ENCODE measurements at regions not wholly inside any gene's neighbourhood (a gene's known extent, or its start where the extent isn't known, plus 50 kb on each side); places are given as distances from the start of the nearest gene placed in this dataset.

DNA sequence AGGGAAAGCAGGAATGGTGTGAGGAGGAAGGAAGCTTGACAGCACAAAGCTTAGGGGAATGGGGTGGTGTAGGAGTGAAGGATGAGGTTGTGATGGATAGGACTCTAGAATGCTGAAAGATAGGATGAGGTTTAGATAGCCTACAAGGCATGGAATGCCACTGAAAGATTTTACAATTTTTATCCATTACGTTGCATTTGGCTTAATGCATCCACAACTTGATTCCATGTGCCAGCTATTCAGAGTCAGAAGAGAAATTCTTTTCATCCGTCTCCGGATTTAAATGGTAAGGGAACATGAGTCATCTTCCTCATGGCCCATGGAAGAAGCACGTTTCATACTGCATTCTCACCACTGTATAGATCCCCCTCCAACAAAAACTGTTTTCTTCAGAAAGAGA lies 212.4 kb upstream of the BMPER start:
- no peak for DNase-seq (ENCODE audit: low spot score, unreplicated experiment)
- TF ChIP-seq, protein P1, sequence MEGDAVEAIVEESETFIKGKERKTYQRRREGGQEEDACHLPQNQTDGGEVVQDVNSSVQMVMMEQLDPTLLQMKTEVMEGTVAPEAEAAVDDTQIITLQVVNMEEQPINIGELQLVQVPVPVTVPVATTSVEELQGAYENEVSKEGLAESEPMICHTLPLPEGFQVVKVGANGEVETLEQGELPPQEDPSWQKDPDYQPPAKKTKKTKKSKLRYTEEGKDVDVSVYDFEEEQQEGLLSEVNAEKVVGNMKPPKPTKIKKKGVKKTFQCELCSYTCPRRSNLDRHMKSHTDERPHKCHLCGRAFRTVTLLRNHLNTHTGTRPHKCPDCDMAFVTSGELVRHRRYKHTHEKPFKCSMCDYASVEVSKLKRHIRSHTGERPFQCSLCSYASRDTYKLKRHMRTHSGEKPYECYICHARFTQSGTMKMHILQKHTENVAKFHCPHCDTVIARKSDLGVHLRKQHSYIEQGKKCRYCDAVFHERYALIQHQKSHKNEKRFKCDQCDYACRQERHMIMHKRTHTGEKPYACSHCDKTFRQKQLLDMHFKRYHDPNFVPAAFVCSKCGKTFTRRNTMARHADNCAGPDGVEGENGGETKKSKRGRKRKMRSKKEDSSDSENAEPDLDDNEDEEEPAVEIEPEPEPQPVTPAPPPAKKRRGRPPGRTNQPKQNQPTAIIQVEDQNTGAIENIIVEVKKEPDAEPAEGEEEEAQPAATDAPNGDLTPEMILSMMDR (IDR thresholded peaks at IDR 0.05; ENCODE audit: unreplicated experiment) = no peak
- Mint-ChIP-seq H3K27me3 (no peaks in the 10 kb centered on the region), H3K9me3 (ENCODE audit: low read depth) (no peaks in the 10 kb centered on the region), H3K4me3 (ENCODE audit: low read depth) (no peak overlapping the region), H3K36me3 (ENCODE audit: insufficient read depth) (no peaks in the 10 kb centered on the region), H3K27ac (no peak overlapping the region), H3K4me1 (ENCODE audit: low read depth) (no peaks in the 10 kb centered on the region)

- Mint-ChIP-seq H3K27ac (no peak overlapping the region), H3K4me3 (ENCODE audit: low read depth) (no peak overlapping the region), H3K9me3 (ENCODE audit: low read depth) (no peaks in the 10 kb centered on the region), H3K36me3 (ENCODE audit: insufficient read depth) (no peaks in the 10 kb centered on the region), H3K27me3 (no peaks in the 10 kb centered on the region), H3K4me1 (ENCODE audit: low read depth) (no peaks in the 10 kb centered on the region)
- TF ChIP-seq, protein P1 (IDR thresholded peaks at IDR 0.05; ENCODE audit: unreplicated experiment) = no peak
- no peak for DNase-seq (ENCODE audit: low spot score, unreplicated experiment)
These were observed 211.3 kb upstream of the BMPER start for GRCh38 chr7:33694006-33694405.

GRCh38 chr7:33697616-33698015 lies 207.7 kb upstream of the BMPER start:
- Mint-ChIP-seq H3K27me3 (no peaks in the 10 kb centered on the region), H3K27ac (no peak overlapping the region), H3K4me1 (ENCODE audit: low read depth) (no peaks in the 10 kb centered on the region), H3K9me3 (ENCODE audit: low read depth) (peaks cover 30% of the 10 kb centered on the region), H3K36me3 (ENCODE audit: insufficient read depth) (peaks cover 18% of the 10 kb centered on the region), H3K4me3 (ENCODE audit: low read depth) (no peak overlapping the region)
- DNase-seq (ENCODE audit: low spot score, unreplicated experiment) = no peak
- TF ChIP-seq, protein P1 (IDR thresholded peaks at IDR 0.05; ENCODE audit: unreplicated experiment) = no peak

GRCh38 chr7:33698041-33698440 lies 207.3 kb upstream of the BMPER start:
- DNase-seq (ENCODE audit: low spot score, unreplicated experiment) = no peak
- Mint-ChIP-seq H3K4me3 (ENCODE audit: low read depth) (no peak overlapping the region), H3K27me3 (no peaks in the 10 kb centered on the region), H3K4me1 (ENCODE audit: low read depth) (no peaks in the 10 kb centered on the region), H3K36me3 (ENCODE audit: insufficient read depth) (peaks cover 19% of the 10 kb centered on the region), H3K9me3 (ENCODE audit: low read depth) (peaks cover 34% of the 10 kb centered on the region), H3K27ac (no peak overlapping the region)
- TF ChIP-seq, protein P1 (IDR thresholded peaks at IDR 0.05; ENCODE audit: unreplicated experiment) = no peak

- no peak overlapping the region for H3K4me3 Mint-ChIP-seq (ENCODE audit: low read depth)
- H3K36me3 Mint-ChIP-seq (ENCODE audit: insufficient read depth) = peaks cover 19% of the 10 kb centered on the region
- TF ChIP-seq, protein P1 (IDR thresholded peaks at IDR 0.05; ENCODE audit: unreplicated experiment) = no peak
- DNase-seq (ENCODE audit: low spot score, unreplicated experiment) = no peak
- H3K9me3 Mint-ChIP-seq (ENCODE audit: low read depth) = peaks cover 35% of the 10 kb centered on the region
- H3K4me1 Mint-ChIP-seq (ENCODE audit: low read depth) = no peaks in the 10 kb centered on the region
- H3K27me3 Mint-ChIP-seq = no peaks in the 10 kb centered on the region
- no peak overlapping the region for H3K27ac Mint-ChIP-seq
These were observed 206.6 kb upstream of the BMPER start for GRCh38 chr7:33698692-33699128.

Data from progenitor cell of endocrine pancreas (in vitro differentiated cells).